Ishikawa (cell line): ENCODE measurements at regions not wholly inside any gene's neighbourhood (a gene's known extent, or its start where the extent isn't known, plus 50 kb on each side); places are given as distances from the start of the nearest gene placed in this dataset.

ENCODE experiments used
- CEBPB ChIP-seq: IDR thresholded peaks from 2 replicates; pipeline ENCODE4 v1.6.1; 2012
- CREB1 ChIP-seq: IDR thresholded peaks from 2 replicates; pipeline ENCODE4 v1.6.1; 2012; ENCODE audit warnings: low read depth
- EGR1 ChIP-seq: IDR thresholded peaks from 2 replicates; pipeline ENCODE4 v1.6.1; 2012
- EP300 ChIP-seq: IDR thresholded peaks from 2 replicates; pipeline ENCODE4 v1.6.1; 2012; ENCODE audit warnings: borderline replicate concordance
- FOXM1 ChIP-seq: IDR thresholded peaks from 2 replicates; pipeline ENCODE4 v1.6.1; 2012; ENCODE audit warnings: low read depth, borderline replicate concordance
- NFIC ChIP-seq: IDR thresholded peaks from 2 replicates; pipeline ENCODE4 v1.6.1; 2012
- RAD21 ChIP-seq: IDR thresholded peaks from 2 replicates; pipeline ENCODE4 v1.6.1; 2012; ENCODE audit warnings: low read depth
- TAF1 ChIP-seq: IDR thresholded peaks from 2 replicates; pipeline ENCODE4 v1.6.1; 2012; ENCODE audit warnings: low read depth, mild to moderate bottlenecking
- TCF12 ChIP-seq: IDR thresholded peaks from 2 replicates; pipeline ENCODE4 v1.6.1; 2012; ENCODE audit warnings: low read depth
- TEAD4 ChIP-seq: IDR thresholded peaks from 2 replicates; pipeline ENCODE4 v1.6.1; 2012
- YY1 ChIP-seq: IDR thresholded peaks from 2 replicates; pipeline ENCODE4 v1.6.1; 2012; ENCODE audit warnings: low read depth
- ZBTB7A ChIP-seq: IDR thresholded peaks from 2 replicates; pipeline ENCODE4 v1.6.1; 2012; ENCODE audit warnings: low read depth
- TF ChIP-seq, protein P1 (sequence below): IDR thresholded peaks from 2 replicates; pipeline ENCODE4 v1.6.1; 2012
- TF ChIP-seq, protein P2 (sequence below): IDR thresholded peaks from 2 replicates; pipeline ENCODE4 v1.6.1; 2012; ENCODE audit warnings: low read depth, mild to moderate bottlenecking
- TF ChIP-seq, protein P3 (sequence below): IDR thresholded peaks from 2 replicates; pipeline ENCODE4 v1.6.1; 2012

GRCh38 chr21:41651406-41651805 lies 115.4 kb downstream of the RIPK4 start:
- TF ChIP-seq EGR1 (no peak), RAD21 (no peak), ZBTB7A (no peak), TAF1 (no peak), YY1 (no peak), CEBPB (no peak), TCF12 (no peak), CREB1 (no peak), NFIC (no peak), FOXM1 (no peak), TEAD4 (no peak), EP300 (no peak)
- TF ChIP-seq, protein P1, sequence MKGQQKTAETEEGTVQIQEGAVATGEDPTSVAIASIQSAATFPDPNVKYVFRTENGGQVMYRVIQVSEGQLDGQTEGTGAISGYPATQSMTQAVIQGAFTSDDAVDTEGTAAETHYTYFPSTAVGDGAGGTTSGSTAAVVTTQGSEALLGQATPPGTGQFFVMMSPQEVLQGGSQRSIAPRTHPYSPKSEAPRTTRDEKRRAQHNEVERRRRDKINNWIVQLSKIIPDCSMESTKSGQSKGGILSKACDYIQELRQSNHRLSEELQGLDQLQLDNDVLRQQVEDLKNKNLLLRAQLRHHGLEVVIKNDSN: no peak
- TF ChIP-seq, protein P2, sequence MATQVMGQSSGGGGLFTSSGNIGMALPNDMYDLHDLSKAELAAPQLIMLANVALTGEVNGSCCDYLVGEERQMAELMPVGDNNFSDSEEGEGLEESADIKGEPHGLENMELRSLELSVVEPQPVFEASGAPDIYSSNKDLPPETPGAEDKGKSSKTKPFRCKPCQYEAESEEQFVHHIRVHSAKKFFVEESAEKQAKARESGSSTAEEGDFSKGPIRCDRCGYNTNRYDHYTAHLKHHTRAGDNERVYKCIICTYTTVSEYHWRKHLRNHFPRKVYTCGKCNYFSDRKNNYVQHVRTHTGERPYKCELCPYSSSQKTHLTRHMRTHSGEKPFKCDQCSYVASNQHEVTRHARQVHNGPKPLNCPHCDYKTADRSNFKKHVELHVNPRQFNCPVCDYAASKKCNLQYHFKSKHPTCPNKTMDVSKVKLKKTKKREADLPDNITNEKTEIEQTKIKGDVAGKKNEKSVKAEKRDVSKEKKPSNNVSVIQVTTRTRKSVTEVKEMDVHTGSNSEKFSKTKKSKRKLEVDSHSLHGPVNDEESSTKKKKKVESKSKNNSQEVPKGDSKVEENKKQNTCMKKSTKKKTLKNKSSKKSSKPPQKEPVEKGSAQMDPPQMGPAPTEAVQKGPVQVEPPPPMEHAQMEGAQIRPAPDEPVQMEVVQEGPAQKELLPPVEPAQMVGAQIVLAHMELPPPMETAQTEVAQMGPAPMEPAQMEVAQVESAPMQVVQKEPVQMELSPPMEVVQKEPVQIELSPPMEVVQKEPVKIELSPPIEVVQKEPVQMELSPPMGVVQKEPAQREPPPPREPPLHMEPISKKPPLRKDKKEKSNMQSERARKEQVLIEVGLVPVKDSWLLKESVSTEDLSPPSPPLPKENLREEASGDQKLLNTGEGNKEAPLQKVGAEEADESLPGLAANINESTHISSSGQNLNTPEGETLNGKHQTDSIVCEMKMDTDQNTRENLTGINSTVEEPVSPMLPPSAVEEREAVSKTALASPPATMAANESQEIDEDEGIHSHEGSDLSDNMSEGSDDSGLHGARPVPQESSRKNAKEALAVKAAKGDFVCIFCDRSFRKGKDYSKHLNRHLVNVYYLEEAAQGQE: no peak
- TF ChIP-seq, protein P3, sequence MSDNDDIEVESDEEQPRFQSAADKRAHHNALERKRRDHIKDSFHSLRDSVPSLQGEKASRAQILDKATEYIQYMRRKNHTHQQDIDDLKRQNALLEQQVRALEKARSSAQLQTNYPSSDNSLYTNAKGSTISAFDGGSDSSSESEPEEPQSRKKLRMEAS: no peak

- TF ChIP-seq CREB1 (no peak), RAD21 (no peak), YY1 (no peak), TAF1 (no peak), NFIC (no peak), CEBPB (no peak), FOXM1 (no peak), EP300 (no peak), EGR1 (no peak), TCF12 (no peak), ZBTB7A (no peak), TEAD4 (no peak)
- TF ChIP-seq, protein P2: no peak
- TF ChIP-seq, protein P3: no peak
- TF ChIP-seq, protein P1: no peak
Observed at GRCh38 chr21:41650526-41651145, 116.2 kb downstream of the RIPK4 start.

GRCh38 chr21:41648591-41649031 lies 118.2 kb downstream of the RIPK4 start:
- TF ChIP-seq CEBPB (no peak), YY1 (no peak), CREB1 (no peak), RAD21 (no peak), NFIC (no peak), EGR1 (no peak), EP300 (no peak), TAF1 (no peak), FOXM1 (no peak), ZBTB7A (no peak), TEAD4 (no peak; the same call in 1 of the 2 replicates), TCF12 (no peak)
- TF ChIP-seq, protein P1: no peak
- TF ChIP-seq, protein P2: no peak
- TF ChIP-seq, protein P3: no peak
